ENCODE measurements at regions not wholly inside any gene's neighbourhood (a gene's known extent, or its start where the extent isn't known, plus 50 kb on each side); places are given as distances from the start of the nearest gene placed in this dataset.
"Not testable (repeated sequence)": the region's sequence is repeated elsewhere in the genome, so short reads cannot be mapped to it uniquely, and the experiment has no call there.

- DNase-seq (ENCODE audit: low read depth), result no peak
Observed at GRCh38 chr6:67047996-67048395, 1341.0 kb upstream of the EYS start.

- DNase-seq (ENCODE audit: low read depth), result no peak
Observed at GRCh38 chr6:67045076-67045475, 1338.0 kb upstream of the EYS start.

- DNase-seq (ENCODE audit: low read depth), result no peak
Observed at GRCh38 chr6:67031451-67031850, 1324.4 kb upstream of the EYS start.

- DNase-seq (ENCODE audit: low read depth), result no peak
Observed at GRCh38 chr6:67030861-67031260, 1323.8 kb upstream of the EYS start.

- no peak for DNase-seq (ENCODE audit: low read depth)
Observed at GRCh38 chr6:67016921-67017460, 1310.0 kb upstream of the EYS start.

- no peak for DNase-seq (ENCODE audit: low read depth)
Observed at GRCh38 chr6:67011441-67011840, 1304.4 kb upstream of the EYS start.

- DNase-seq (ENCODE audit: low read depth), result no peak
Observed at GRCh38 chr6:67009818-67010217, 1302.8 kb upstream of the EYS start.

GRCh38 chr6:67003844-67004243 lies 1296.8 kb upstream of the EYS start:
- DNase-seq (ENCODE audit: low read depth), result no peak

- no peak for DNase-seq (ENCODE audit: low read depth)
Observed at GRCh38 chr6:67000121-67000520, 1293.1 kb upstream of the EYS start.

- DNase-seq (ENCODE audit: low read depth), result not testable (repeated sequence)
Observed at GRCh38 chr6:66997579-66997978, 1290.6 kb upstream of the EYS start.

- DNase-seq (ENCODE audit: low read depth), result no peak
Observed at GRCh38 chr6:66995669-66996068, 1288.6 kb upstream of the EYS start.

GRCh38 chr6:66993708-66994107 lies 1286.7 kb upstream of the EYS start:
- not testable (repeated sequence) for DNase-seq (ENCODE audit: low read depth)

- DNase-seq (ENCODE audit: low read depth), result no peak
Observed at GRCh38 chr6:66993272-66993671, 1286.2 kb upstream of the EYS start.

- no peak for DNase-seq (ENCODE audit: low read depth)
Observed at GRCh38 chr6:66992660-66993059, 1285.6 kb upstream of the EYS start.

GRCh38 chr6:66986940-66987339 lies 1279.9 kb upstream of the EYS start:
- DNase-seq (ENCODE audit: low read depth), result no peak

- no peak for DNase-seq (ENCODE audit: low read depth)
Observed at GRCh38 chr6:66985816-66986215, 1278.8 kb upstream of the EYS start.

- no peak for DNase-seq (ENCODE audit: low read depth)
Observed at GRCh38 chr6:66970373-66970772, 1263.3 kb upstream of the EYS start.

- DNase-seq (ENCODE audit: low read depth), result no peak
Observed at GRCh38 chr6:66965227-66965626, 1258.2 kb upstream of the EYS start.

- DNase-seq (ENCODE audit: low read depth), result no peak
Observed at GRCh38 chr6:66964216-66964615, 1257.2 kb upstream of the EYS start.

- DNase-seq (ENCODE audit: low read depth), result no peak
Observed at GRCh38 chr6:66962082-66962481, 1255.1 kb upstream of the EYS start.

- DNase-seq (ENCODE audit: low read depth), result no peak
Observed at GRCh38 chr6:66961191-66961590, 1254.2 kb upstream of the EYS start.

- DNase-seq (ENCODE audit: low read depth), result no peak
Observed at GRCh38 chr6:66949191-66949661, 1242.2 kb upstream of the EYS start.

GRCh38 chr6:66948106-66948505 lies 1241.1 kb upstream of the EYS start:
- no peak for DNase-seq (ENCODE audit: low read depth)

GRCh38 chr6:66940003-66940402 lies 1233.0 kb upstream of the EYS start:
- no peak for DNase-seq (ENCODE audit: low read depth)

GRCh38 chr6:66937180-66937579 lies 1230.2 kb upstream of the EYS start:
- DNase-seq (ENCODE audit: low read depth), result no peak
